GM18867 (cell line): ENCODE measurements at regions not wholly inside any gene's neighbourhood (a gene's known extent, or its start where the extent isn't known, plus 50 kb on each side); places are given as distances from the start of the nearest gene placed in this dataset.

Source experiments
- ATAC-seq: cut with Tn5 transposase; IDR thresholded peaks from one replicate; pipeline ENCODE4 v1.9.1; 2021; ENCODE audit warnings: mild to moderate bottlenecking, moderate library complexity; ENCODE audit not compliant: unreplicated experiment

GRCh38 chr6:131382631-131383030, 190.4 kb upstream of the ARG1 start:
- ATAC-seq: no peak

DNA sequence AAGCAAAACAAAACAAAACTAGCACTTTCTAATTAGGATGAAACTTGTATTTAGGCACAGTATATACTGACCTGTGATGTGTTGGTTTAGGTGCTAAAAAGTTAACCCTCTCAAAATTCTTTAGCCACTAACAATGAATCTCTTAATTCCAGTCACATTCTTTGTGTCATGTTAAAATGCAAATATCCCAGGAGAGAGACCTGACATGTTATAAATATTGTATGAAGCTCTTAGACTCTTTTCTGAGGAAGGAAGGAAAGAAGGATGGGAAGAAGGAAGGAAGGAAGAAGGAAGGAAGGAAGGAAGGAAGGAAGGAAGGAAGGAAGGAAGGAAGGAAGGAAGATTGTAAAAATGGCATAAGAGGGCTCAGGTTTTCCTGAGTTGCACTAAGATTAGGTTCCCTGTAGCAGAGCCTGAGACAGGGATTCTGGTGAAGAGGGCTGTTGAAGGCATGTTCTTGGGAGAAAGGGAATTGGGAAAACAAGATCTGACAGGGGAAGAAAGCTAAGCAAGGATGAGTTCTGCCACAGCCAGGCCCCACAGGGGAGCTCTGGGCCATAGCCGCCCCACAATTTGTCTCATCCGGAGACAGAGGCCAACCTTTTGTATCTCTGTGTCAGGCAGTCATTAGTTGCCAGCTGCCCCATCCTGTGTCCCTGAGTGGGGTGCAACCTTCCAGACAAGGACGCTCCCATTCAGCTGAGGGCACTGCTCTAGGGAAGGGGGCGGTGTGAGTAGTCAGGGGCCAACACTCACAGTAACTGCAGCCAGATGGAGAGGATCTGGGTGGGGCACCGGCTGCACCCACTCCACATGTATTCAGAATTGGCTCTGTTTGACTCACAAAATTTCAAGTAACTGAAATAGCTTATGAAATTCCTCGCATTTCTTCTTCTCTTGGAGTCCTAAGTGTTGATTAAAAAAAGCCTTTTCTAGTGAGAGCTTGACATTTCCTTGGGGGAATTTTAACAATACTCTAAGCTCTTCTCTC, 189.3 kb upstream of the ARG1 start:
- no peak for ATAC-seq

GRCh38 chr6:131387562-131388447, 185.2 kb upstream of the ARG1 start:
- no peak for ATAC-seq

DNA sequence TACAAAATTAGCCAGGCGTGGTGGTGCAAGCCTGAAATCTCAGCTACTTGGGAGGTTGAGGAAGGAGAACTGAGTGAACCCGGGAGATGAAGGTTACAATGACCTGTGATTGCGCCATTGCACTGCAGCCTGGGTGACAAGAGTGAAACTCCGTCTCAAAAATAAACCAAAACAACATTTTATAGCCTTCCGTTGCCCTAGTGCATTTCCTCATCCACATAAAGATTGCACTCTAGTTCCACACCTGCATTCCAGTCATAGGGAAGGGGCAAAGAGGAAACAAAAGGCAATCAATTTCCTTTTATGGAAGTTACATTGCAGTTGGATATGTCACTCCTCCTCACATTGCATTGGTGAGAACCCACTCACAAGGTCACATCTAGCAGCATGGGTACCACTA, 182.7 kb upstream of the ARG1 start:
- ATAC-seq: no peak

DNA sequence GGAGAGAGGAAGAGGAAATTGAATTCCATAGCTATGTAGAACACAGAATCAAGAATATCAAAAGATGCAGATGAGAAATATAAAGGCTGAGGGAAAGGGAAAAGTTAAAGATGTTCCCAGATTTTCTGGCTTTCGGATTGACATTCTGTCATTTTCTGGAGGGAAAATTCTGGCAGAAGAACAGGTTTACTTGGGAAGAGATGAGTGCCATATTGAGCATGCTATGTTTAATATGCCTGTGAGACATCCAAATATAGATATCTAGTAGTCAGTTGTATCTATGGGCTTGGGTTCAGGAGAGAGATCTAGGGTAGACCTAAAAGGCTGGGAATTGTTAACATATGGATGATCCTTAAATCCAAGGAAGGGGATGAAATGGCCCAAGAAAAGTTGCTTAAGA, 181.9 kb upstream of the ARG1 start:
- ATAC-seq: no peak

DNA sequence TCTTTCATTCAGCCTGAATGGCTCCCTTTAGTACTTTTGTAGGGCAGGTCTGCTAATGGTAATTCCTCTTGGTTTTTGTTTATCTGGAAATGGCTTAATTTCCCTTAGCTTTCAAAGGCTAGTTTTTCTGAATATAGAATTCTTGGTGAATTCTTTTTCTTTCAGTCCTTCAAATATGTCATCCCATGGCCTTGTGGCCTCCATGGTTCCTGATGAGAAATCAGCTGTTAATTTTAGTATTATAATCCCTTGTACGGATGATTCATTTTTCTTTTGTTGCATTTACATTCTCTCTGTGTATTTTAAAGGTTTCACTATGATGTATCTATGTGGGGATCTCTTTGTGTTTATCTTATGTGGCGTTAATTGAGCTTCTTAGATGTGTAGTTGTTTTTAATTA, 179.6 kb upstream of the ARG1 start:
- no peak for ATAC-seq

DNA sequence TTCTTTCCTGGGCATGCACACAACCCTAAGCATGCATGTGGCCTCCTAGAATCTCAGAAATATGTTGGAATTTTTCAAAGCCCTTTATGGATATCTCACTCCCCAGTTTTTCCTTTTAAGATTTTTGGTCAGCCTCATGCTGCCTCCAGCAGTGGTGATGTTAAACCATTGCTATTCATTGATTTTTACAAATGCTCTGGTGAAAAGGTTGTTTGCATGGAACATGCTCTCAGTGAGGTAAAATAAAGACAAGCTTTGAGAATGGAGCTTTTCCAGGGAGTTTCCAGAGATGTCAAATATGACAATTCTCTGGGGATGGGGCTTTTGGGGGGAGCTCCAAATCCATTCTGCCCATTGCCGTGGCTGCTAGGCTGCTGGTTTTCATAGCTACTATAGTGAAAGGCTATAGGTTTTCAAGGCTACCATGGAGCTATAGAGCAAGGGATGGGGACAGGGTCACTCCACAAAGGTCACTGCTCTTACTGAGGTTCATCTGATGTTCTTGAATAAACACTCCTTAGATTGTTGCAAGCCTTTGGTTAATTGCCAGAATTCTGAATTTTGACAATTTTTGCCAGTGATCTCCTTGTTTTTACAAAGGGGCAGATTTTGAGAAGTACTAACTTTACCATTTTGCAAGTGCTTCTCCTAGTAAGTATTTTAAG, 178.1 kb upstream of the ARG1 start:
- ATAC-seq: no peak

GRCh38 chr6:131398176-131398575, 174.8 kb upstream of the ARG1 start:
- no peak for ATAC-seq

DNA sequence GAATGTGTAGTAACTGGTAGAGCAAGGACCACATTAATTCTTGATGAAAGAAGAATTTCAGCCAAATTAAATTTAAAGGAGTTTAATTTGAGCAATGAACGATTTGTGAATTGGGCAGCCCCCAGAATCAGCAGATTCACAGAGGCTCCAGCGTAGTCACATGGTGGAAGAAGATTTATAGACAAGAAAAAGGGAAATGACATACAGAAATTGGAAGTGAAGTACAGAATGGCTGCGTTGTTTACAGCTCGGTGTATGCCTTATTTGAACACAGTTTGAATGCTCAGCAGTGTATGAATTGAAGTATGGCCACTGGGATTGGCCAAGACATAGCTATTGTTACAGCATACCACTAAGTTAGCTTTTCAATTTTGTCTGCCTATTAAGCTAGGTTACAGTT, 173.6 kb upstream of the ARG1 start:
- no peak for ATAC-seq

GRCh38 chr6:131400054-131400778, 172.8 kb upstream of the ARG1 start:
- ATAC-seq: no peak

- ATAC-seq: no peak
Measured at GRCh38 chr6:131400779-131401496, 172.1 kb upstream of the ARG1 start.

- ATAC-seq: no peak
Measured at GRCh38 chr6:131408811-131409210, 164.2 kb upstream of the ARG1 start.

- no peak for ATAC-seq
Measured at GRCh38 chr6:131410785-131411184, 162.2 kb upstream of the ARG1 start.

- ATAC-seq: no peak
Measured at GRCh38 chr6:131412960-131413830, 159.8 kb upstream of the ARG1 start.

DNA sequence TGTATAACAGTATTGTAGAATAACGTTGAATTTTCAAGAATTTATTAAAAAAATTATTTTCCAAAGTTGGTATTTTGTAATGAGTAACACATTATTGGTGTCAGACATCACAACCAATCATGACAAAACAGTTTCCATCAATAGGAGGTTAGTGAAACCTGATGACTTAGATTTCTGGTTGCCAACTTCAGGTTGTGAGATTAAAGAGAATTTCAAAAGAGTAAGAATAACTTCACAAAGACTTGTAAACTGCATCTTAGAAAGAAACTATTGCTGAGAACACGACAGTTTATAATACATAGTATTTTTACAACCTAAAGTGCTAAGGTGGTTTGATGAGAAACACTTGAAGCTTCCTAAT, 159.2 kb upstream of the ARG1 start:
- no peak for ATAC-seq

GRCh38 chr6:131414956-131415355, 158.1 kb upstream of the ARG1 start:
- no peak for ATAC-seq

GRCh38 chr6:131418441-131418840, 154.6 kb upstream of the ARG1 start:
- ATAC-seq: no peak

GRCh38 chr6:131419702-131420101, 153.3 kb upstream of the ARG1 start:
- ATAC-seq: no peak

DNA sequence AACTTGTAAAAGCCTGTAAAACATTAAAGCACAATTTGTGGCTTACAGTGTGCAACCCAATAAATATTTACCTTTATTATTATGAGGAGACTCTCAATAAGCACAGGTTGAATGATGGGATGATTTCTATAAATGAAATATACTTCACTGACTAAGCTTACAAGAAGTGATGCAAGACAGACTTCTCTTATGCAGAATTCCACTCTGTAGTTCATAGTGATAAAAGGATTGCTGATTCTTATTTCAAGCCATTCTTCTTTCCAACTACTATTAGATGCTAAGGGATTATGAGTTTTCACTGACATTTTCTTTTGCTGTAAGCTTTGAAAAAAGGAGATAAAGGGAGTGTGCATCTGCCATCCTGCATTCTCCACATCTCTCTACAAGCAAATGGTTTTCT, 149.0 kb upstream of the ARG1 start:
- no peak for ATAC-seq
